Natural killer cell (primary cell): ENCODE measurements at regions not wholly inside any gene's neighbourhood (a gene's known extent, or its start where the extent isn't known, plus 50 kb on each side); places are given as distances from the start of the nearest gene placed in this dataset.

Experiments
- ATAC-seq, 3 donors: fragments of 150-1000 bp in 2 of 3; fragments of 200-7000 bp in 1 of 3; cut with Tn5 transposase; 1 replicate in 1 of 3; 2 replicates in 2 of 3; pipeline ENCODE4 v1.10.0; 2021; ENCODE audit warnings: mild to moderate bottlenecking in 2 of 3, moderate library complexity in 2 of 3
- DNase-seq, 2 donors: peaks; one replicate each; pipeline versions ENCODE4 v3.0.0 to v3.0.0-alpha.2; 2013 to 2021; ENCODE audit warnings: mixed read lengths in 1 of 2
- H3K27ac ChIP-seq: one replicate; pipeline ENCODE4 v1.5.1; 2013; ENCODE audit warnings: mild to moderate bottlenecking, low read length
- H3K27me3 ChIP-seq: one replicate; pipeline ENCODE4 v1.6.1; 2013; ENCODE audit warnings: low read length; ENCODE audit not compliant: control insufficient read depth, insufficient read depth
- H3K36me3 ChIP-seq: one replicate; pipeline ENCODE4 v1.6.1; 2013; ENCODE audit warnings: low read length; ENCODE audit not compliant: control insufficient read depth, insufficient read depth
- H3K4me1 ChIP-seq: one replicate; pipeline ENCODE4 v1.6.1; 2013; ENCODE audit warnings: low read length; ENCODE audit not compliant: control insufficient read depth, insufficient read depth
- H3K4me3 ChIP-seq: one replicate; pipeline ENCODE4 v1.5.1; 2013; ENCODE audit warnings: low read length
- H3K9me3 ChIP-seq: one replicate; pipeline ENCODE4 v1.6.1; 2013; ENCODE audit warnings: low read length; ENCODE audit not compliant: control insufficient read depth, insufficient read depth
- H3K27ac Mint-ChIP-seq, 2 donors: one replicate each; pipeline ENCODE4 v1.8.0; 2022; ENCODE audit warnings: mild to moderate bottlenecking in 2 of 2, mixed read lengths in 2 of 2, moderate library complexity in 1 of 2
- H3K27me3 Mint-ChIP-seq, 2 donors: one replicate each; pipeline ENCODE4 v1.8.0; 2022; ENCODE audit warnings: low read depth in 2 of 2, mixed read lengths in 2 of 2
- H3K36me3 Mint-ChIP-seq: one replicate; pipeline ENCODE4 v1.8.0; 2022; ENCODE audit warnings: mixed read lengths
- H3K4me1 Mint-ChIP-seq, 2 donors: one replicate each; pipeline ENCODE4 v1.8.0; 2022; ENCODE audit warnings: mixed read lengths in 2 of 2
- H3K4me3 Mint-ChIP-seq: one replicate; pipeline ENCODE4 v1.8.0; 2022; ENCODE audit warnings: mild to moderate bottlenecking, moderate library complexity, mixed read lengths
- H3K9me3 Mint-ChIP-seq, 2 donors: one replicate each; pipeline ENCODE4 v1.8.0; 2022; ENCODE audit warnings: mixed read lengths in 2 of 2
- WGBS: methylation state at CpG from one replicate; pipeline ENCODE4 v1.1.7; 2013; ENCODE audit warnings: missing lambda C conversion rate; ENCODE audit not compliant: insufficient coverage; 5-methylcytosine and 5-hydroxymethylcytosine counted together
- intact Hi-C: fragments of 100-400 bp; cut with micrococcal nuclease; formaldehyde crosslinking; loops from one replicate; pipeline ENCODE4 v1.14.2; 2022
- TF ChIP-seq, protein P1 (sequence below): fragments of 200-600 bp; IDR thresholded peaks from one replicate; pipeline ENCODE4 v1.8.0; 2022; ENCODE audit warnings: antibody characterized with exemption

DNA sequence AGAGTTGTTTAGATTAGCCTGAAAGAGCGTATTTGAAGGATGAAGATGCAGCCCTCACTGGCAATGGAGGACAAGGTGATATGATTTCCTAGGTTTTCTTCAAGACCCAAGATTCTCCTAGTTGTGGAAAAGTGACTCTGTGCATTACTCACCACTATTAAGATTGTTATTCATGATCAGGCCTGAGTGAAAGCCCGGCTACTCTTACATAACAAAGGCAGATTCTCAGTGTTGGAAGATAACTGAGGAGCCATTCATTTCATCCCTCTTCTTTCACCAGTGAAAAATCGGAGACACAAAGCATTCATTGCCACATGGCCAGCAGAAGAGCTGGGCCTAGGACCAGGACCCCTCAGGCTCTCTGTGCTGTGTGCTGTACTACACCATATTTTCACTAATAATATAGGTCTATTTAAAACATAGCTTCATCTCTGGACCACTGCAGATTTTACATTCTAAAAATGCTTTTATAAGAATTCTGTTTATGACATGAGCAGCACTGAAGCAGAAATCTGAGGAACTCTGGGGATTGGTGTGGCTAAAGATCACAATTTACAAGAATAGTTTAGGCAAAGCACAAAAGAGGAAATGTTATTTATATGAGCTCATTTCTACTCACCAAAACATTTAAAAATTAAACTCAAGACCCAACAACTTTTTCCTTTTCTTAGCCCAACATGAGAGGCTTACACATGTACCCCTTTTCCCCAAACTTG is 181.9 kb upstream of the CCN2 start:
- peaks cover 2% of the 10 kb centered on the region in 2 donors for H3K9me3 Mint-ChIP-seq
- no peak overlapping the region for H3K27ac Mint-ChIP-seq
- WGBS = 74% methylated on average over 3 of the region's 3 CpGs
- no peaks in the 10 kb centered on the region for H3K36me3 Mint-ChIP-seq
- Histone ChIP-seq H3K27me3 (no peaks in the 10 kb centered on the region), H3K27ac (peak overlapping the region; percentile 58), H3K36me3 (no peaks in the 10 kb centered on the region), H3K4me1 (peaks cover 4% of the 10 kb centered on the region), H3K4me3 (no peak overlapping the region), H3K9me3 (no peaks in the 10 kb centered on the region)
- no peaks in the 10 kb centered on the region for H3K4me1 Mint-ChIP-seq
- intact Hi-C loops = no loop called here
- no peaks in the 10 kb centered on the region for H3K27me3 Mint-ChIP-seq
- no peak for DNase-seq
- H3K4me3 Mint-ChIP-seq = no peak overlapping the region
- TF ChIP-seq, protein P1, sequence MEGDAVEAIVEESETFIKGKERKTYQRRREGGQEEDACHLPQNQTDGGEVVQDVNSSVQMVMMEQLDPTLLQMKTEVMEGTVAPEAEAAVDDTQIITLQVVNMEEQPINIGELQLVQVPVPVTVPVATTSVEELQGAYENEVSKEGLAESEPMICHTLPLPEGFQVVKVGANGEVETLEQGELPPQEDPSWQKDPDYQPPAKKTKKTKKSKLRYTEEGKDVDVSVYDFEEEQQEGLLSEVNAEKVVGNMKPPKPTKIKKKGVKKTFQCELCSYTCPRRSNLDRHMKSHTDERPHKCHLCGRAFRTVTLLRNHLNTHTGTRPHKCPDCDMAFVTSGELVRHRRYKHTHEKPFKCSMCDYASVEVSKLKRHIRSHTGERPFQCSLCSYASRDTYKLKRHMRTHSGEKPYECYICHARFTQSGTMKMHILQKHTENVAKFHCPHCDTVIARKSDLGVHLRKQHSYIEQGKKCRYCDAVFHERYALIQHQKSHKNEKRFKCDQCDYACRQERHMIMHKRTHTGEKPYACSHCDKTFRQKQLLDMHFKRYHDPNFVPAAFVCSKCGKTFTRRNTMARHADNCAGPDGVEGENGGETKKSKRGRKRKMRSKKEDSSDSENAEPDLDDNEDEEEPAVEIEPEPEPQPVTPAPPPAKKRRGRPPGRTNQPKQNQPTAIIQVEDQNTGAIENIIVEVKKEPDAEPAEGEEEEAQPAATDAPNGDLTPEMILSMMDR = no peak
- no peak for ATAC-seq

DNA sequence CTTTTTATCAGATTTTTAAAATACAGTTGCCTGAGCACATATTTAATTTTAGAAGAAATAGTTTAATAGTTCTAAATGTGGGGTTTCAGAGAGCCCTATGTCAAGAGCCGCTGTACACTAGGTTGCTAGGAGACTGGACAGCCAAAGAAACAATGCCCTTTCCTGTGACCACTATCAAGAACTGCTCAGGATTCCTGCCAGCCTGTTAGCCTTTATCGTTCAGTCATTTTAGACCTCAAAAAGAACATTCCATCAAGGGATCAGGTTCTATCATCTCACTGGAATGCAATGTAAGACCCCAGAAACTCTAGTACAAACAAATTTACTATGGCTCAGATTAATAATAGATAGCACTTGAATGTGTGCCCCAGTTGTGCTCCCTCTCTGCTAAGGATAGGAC is 181.2 kb upstream of the CCN2 start:
- H3K27me3 ChIP-seq = no peaks in the 10 kb centered on the region
- H3K36me3 Mint-ChIP-seq = no peaks in the 10 kb centered on the region
- no peaks in the 10 kb centered on the region for H3K27me3 Mint-ChIP-seq
- TF ChIP-seq, protein P1 = no peak
- peaks cover 2% of the 10 kb centered on the region in 2 donors for H3K9me3 Mint-ChIP-seq
- peaks cover 4% of the 10 kb centered on the region for H3K4me1 ChIP-seq
- DNase-seq (no peak), ATAC-seq (no peak)
- WGBS = 100% methylated on average over 2 of the region's 2 CpGs
- no peaks in the 10 kb centered on the region for H3K4me1 Mint-ChIP-seq
- peak overlapping the region; percentile 41 for H3K27ac ChIP-seq
- H3K36me3 ChIP-seq = no peaks in the 10 kb centered on the region
- intact Hi-C loops = no loop called here
- H3K9me3 ChIP-seq = no peaks in the 10 kb centered on the region
- H3K4me3 Mint-ChIP-seq = no peak overlapping the region
- no peak overlapping the region for H3K4me3 ChIP-seq
- H3K27ac Mint-ChIP-seq = no peak overlapping the region

DNA sequence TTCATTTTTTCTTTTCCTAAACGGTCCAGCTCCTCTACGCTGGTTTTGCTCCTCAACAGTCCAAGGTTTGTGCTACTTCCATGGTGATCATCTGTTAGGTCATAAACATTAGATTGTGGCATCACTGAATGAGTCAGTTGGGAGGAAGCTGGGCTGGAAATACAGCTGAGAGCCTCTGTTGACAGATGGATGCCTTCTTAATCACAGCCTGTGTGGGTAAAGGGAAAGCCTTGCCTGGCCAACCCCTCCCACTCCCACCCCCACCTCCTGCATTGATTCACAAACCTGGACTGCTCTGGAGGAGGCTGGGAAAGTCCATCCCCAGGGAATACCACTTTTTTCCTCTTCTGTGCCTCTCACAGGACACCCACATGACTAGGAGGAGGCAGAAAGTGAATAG is 180.6 kb upstream of the CCN2 start:
- TF ChIP-seq, protein P1 = no peak
- Histone ChIP-seq H3K27me3 (no peaks in the 10 kb centered on the region), H3K27ac (no peak overlapping the region), H3K4me3 (no peak overlapping the region), H3K36me3 (no peaks in the 10 kb centered on the region), H3K9me3 (no peaks in the 10 kb centered on the region), H3K4me1 (peaks cover 4% of the 10 kb centered on the region)
- H3K27me3 Mint-ChIP-seq = no peaks in the 10 kb centered on the region
- H3K4me3 Mint-ChIP-seq = no peak overlapping the region
- WGBS = 60% methylated on average over 2 of the region's 2 CpGs
- DNase-seq (no peak), ATAC-seq (no peak)
- peaks cover 2% of the 10 kb centered on the region in 2 donors for H3K9me3 Mint-ChIP-seq
- intact Hi-C loops = no loop called here
- H3K4me1 Mint-ChIP-seq = no peaks in the 10 kb centered on the region
- H3K36me3 Mint-ChIP-seq = no peaks in the 10 kb centered on the region
- H3K27ac Mint-ChIP-seq = no peak overlapping the region

DNA sequence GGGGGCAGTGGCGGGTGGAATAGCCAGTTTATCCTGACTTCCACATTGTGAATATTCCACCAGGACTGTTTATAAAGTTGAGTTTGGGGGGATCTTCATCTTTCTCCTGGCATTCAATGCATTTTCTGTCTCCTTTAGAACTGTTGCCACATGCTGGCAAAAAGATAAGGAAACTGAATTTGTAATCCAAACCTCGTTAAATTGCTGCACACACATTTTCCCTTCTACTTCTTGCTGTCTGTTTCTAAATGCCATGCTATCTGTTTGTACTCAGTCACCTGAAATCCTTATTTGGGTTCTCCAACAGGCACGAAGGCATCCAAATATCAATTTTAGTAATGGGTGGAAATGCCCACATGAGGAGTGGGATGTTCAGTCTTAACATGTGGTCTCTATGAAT is 180.2 kb upstream of the CCN2 start:
- TF ChIP-seq, protein P1 = no peak
- Histone ChIP-seq H3K4me3 (no peak overlapping the region), H3K4me1 (peaks cover 4% of the 10 kb centered on the region), H3K27me3 (no peaks in the 10 kb centered on the region), H3K9me3 (no peaks in the 10 kb centered on the region), H3K27ac (peak overlapping the region; percentile 59), H3K36me3 (no peaks in the 10 kb centered on the region)
- intact Hi-C loops = no loop called here
- Mint-ChIP-seq H3K4me1 (no peaks in the 10 kb centered on the region), H3K4me3 (no peak overlapping the region), H3K9me3 (peaks cover 2% of the 10 kb centered on the region in 2 donors), H3K36me3 (no peaks in the 10 kb centered on the region), H3K27me3 (no peaks in the 10 kb centered on the region), H3K27ac (no peak overlapping the region)
- no peak for DNase-seq
- whole genome bisulfite sequencing = 53% methylated on average over 2 of the region's 3 CpGs
- ATAC-seq = no peak
